Effector memory CD4-positive, alpha-beta T cell (primary cell): ENCODE measurements at regions not wholly inside any gene's neighbourhood (a gene's known extent, or its start where the extent isn't known, plus 50 kb on each side); places are given as distances from the start of the nearest gene placed in this dataset.

Experiments used
- DNase-seq, 3 donors: peaks; one replicate each; pipeline ENCODE4 v3.0.0-alpha.2; 2020
- H3K27ac ChIP-seq: 2 replicates; pipeline ENCODE4 v1.7.0; 2013; ENCODE audit warnings: mild to moderate bottlenecking, low read length, moderate library complexity; ENCODE audit not compliant: insufficient read depth, poor library complexity, severe bottlenecking
- H3K27me3 ChIP-seq: replicated peaks from 2 replicates; pipeline ENCODE4 v1.7.0; 2013; ENCODE audit warnings: mild to moderate bottlenecking, low read length; ENCODE audit not compliant: insufficient read depth, control insufficient read depth, poor library complexity, severe bottlenecking
- H3K36me3 ChIP-seq: 2 replicates; pipeline ENCODE4 v1.7.0; 2013; ENCODE audit warnings: mild to moderate bottlenecking, low read length, moderate library complexity; ENCODE audit not compliant: control insufficient read depth, insufficient read depth
- H3K4me1 ChIP-seq: 2 replicates; pipeline ENCODE4 v1.7.0; 2013; ENCODE audit warnings: low read length, mild to moderate bottlenecking; ENCODE audit not compliant: control insufficient read depth, insufficient read depth, poor library complexity, severe bottlenecking
- H3K4me3 ChIP-seq: 2 replicates; pipeline ENCODE4 v1.7.0; 2013; ENCODE audit warnings: low read length, low read depth, mild to moderate bottlenecking; ENCODE audit not compliant: insufficient read depth, poor library complexity, severe bottlenecking
- H3K9me3 ChIP-seq: 2 replicates; pipeline ENCODE4 v1.7.0; 2013; ENCODE audit warnings: mild to moderate bottlenecking, low read length, moderate library complexity; ENCODE audit not compliant: control insufficient read depth

- H3K27me3 ChIP-seq = no peaks in the 10 kb centered on the region
Observed at GRCh38 chr16:79734721-79735120, 134.2 kb upstream of the MAF start.

DNA sequence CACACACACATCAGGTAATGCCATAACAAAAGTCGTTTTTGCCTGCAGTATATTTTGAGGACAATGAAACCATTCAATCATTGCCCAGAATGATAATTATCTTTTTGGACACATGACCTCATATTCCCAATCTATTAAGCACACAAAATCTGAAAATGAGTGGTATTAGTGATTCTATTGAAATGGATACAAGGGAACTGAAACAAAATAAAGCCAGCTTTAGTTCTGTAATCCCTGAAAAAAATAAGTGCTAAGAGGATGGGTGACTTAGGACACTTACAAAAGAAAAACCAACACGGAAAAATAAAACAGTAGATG is 128.3 kb upstream of the MAF start:
- H3K9me3 ChIP-seq = no peaks in the 10 kb centered on the region
- no peaks in the 10 kb centered on the region for H3K27me3 ChIP-seq
- no peak overlapping the region for H3K4me3 ChIP-seq
- no peaks in the 10 kb centered on the region for H3K36me3 ChIP-seq
- DNase-seq = no peak
- H3K27ac ChIP-seq = no peak overlapping the region
- H3K4me1 ChIP-seq = no peaks in the 10 kb centered on the region

More at GRCh38 chr16:79734721-79735120, 134.2 kb upstream of the MAF start:
- no peak overlapping the region for H3K4me3 ChIP-seq
- no peak for DNase-seq
- no peaks in the 10 kb centered on the region for H3K4me1 ChIP-seq
- H3K36me3 ChIP-seq = no peaks in the 10 kb centered on the region
- no peak overlapping the region for H3K27ac ChIP-seq
- H3K9me3 ChIP-seq = no peaks in the 10 kb centered on the region

DNA sequence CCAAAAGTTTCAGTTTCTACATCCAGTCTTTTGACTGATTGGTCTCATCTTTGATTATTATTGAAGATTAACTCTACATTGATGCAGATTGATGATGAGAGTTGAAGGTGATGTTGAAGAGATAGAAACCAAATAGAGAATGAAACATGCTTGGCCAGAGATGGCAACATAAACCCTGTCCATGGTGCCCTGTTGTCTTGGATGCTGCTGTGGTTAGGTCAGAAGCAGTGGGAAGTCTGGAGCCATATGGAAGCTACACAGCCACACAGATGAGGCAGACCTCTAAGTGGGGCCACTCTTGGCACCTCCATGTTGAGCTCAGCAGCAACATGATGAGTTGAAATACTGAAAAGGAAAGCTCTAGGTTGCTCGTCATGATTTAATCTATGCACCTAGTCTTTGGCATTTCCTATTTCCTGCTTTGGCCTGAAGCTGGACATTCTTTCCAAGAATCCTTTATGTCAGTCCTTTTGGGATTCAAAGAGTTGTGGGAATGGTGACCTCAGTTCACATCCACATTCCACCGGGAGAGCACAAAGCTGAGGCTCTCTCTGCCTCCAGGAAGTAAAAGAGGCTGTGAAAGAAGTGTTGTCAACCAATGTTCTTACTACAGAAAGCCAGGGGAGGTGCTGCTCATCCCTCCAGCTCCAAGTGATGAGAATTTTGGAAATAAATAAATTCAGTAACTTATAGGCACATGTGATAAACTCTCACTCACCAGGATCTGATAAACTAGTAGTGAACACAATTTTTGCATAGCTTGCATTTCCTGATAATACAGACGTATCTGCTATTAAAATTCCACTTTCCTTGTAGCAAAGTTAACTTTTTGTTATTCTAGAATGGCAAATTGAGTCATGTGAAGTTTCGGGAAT is 127.7 kb upstream of the MAF start:
- H3K4me3 ChIP-seq = no peak overlapping the region
- H3K36me3 ChIP-seq = no peaks in the 10 kb centered on the region
- DNase-seq = no peak
- H3K9me3 ChIP-seq = no peaks in the 10 kb centered on the region
- H3K27ac ChIP-seq = no peak overlapping the region
- H3K27me3 ChIP-seq = no peaks in the 10 kb centered on the region
- H3K4me1 ChIP-seq = no peaks in the 10 kb centered on the region

GRCh38 chr16:79726902-79727301 is 126.4 kb upstream of the MAF start:
- H3K36me3 ChIP-seq = no peaks in the 10 kb centered on the region
- H3K9me3 ChIP-seq = no peaks in the 10 kb centered on the region
- H3K27ac ChIP-seq = no peak overlapping the region
- no peaks in the 10 kb centered on the region for H3K27me3 ChIP-seq
- no peak overlapping the region for H3K4me3 ChIP-seq
- H3K4me1 ChIP-seq = no peaks in the 10 kb centered on the region
- DNase-seq = no peak

DNA sequence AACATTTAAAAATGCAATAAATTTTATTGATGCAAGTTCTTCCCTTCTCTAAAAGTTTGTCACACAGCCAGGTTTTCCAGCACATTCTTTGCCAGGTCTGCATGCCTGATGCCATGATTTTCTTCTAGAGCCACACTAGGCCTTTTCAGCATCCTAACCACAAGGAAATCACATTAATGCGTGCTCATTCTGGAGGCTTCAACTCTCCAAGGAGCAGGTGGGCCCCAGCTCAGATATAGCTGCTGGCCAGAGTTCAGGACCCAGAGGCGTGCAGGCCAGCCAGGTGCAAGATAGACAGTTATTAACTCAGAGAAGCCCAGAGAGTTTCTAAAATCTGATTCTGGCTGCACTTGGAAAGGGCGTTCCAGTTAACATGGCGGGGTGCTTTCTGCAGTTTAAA is 124.5 kb upstream of the MAF start:
- no peaks in the 10 kb centered on the region for H3K9me3 ChIP-seq
- no peak for DNase-seq
- H3K36me3 ChIP-seq = no peaks in the 10 kb centered on the region
- no peak overlapping the region for H3K27ac ChIP-seq
- H3K4me3 ChIP-seq = no peak overlapping the region
- H3K4me1 ChIP-seq = no peaks in the 10 kb centered on the region
- no peaks in the 10 kb centered on the region for H3K27me3 ChIP-seq

DNA sequence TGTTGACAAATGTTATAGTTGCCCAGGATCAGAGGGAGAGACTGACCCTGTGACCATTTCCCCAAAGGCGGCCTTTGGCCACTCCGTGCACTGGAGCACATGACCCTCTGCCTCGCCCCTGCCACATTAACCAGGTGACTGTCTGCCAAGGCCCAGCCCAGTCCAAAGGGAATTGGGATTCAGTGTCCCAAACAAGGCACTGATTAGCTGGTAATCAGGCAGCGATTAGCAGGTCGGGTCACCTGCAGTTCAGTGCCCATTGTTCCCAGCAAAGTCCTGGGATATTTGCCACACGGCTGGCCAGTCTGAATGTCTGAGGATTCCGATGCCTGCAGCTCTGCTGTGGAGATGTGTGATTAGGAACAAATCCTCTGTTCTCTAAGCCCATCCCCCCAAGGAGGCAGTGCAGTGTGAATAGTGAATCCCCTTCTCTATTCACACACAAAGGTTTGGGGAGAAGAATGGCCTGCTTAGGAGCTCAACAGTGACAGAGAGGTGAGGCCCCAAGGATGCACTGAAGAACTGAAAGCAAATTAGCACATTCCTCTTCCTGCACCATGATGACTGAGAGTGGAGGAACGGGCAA is 123.1 kb upstream of the MAF start:
- no peak overlapping the region for H3K4me3 ChIP-seq
- no peak for DNase-seq
- no peaks in the 10 kb centered on the region for H3K4me1 ChIP-seq
- no peaks in the 10 kb centered on the region for H3K27me3 ChIP-seq
- no peaks in the 10 kb centered on the region for H3K36me3 ChIP-seq
- H3K27ac ChIP-seq = no peak overlapping the region
- H3K9me3 ChIP-seq = no peaks in the 10 kb centered on the region

- Histone ChIP-seq H3K4me1 (peaks cover 4% of the 10 kb centered on the region), H3K36me3 (no peaks in the 10 kb centered on the region), H3K27ac (no peak overlapping the region), H3K9me3 (no peaks in the 10 kb centered on the region), H3K27me3 (no peaks in the 10 kb centered on the region), H3K4me3 (no peak overlapping the region)
- DNase-seq = no peak
Observed at GRCh38 chr16:79721270-79721669, 120.7 kb upstream of the MAF start.

- Histone ChIP-seq H3K36me3 (no peaks in the 10 kb centered on the region), H3K4me1 (peaks cover 4% of the 10 kb centered on the region), H3K9me3 (no peaks in the 10 kb centered on the region), H3K27me3 (no peaks in the 10 kb centered on the region), H3K27ac (no peak overlapping the region), H3K4me3 (no peak overlapping the region)
- no peak for DNase-seq
Observed at GRCh38 chr16:79717333-79718137, 117.0 kb upstream of the MAF start.

DNA sequence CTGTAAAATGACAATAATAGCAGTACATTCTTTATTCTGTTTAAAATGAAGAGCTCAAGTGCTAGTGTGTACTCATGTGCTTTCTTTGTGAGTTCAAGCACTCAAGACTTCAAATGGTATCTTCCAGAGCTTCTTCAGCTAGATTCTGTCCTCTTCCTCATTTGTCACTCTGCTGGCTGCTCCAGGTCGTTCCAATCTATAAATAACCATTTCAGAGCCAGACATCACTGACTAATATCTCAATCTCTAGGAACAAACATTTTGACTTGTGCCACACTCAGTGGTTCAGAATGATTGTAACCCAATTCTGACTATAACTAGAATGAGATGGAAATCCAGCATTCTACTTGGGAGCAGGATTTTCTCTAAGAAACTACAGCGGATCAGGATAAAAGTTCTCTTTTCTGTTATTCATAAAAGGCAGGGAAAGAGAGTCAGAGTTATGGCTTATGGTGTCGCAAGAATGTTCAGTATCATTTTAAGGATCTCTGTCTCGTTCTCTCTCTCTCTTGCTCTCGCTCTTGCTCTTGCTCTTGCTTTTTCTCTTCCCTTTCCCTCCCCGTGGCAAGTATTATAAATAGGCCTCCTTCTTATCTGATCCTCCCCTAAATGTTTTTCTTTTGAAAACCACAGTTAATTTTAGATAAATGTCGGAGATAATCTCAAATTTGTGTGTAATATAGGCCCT is 116.3 kb upstream of the MAF start:
- no peak overlapping the region for H3K4me3 ChIP-seq
- no peak overlapping the region for H3K27ac ChIP-seq
- no peaks in the 10 kb centered on the region for H3K36me3 ChIP-seq
- peaks cover 4% of the 10 kb centered on the region for H3K4me1 ChIP-seq
- H3K9me3 ChIP-seq = no peaks in the 10 kb centered on the region
- H3K27me3 ChIP-seq = no peaks in the 10 kb centered on the region
- no peak for DNase-seq
